GM12873 (cell line): ENCODE measurements at regions not wholly inside any gene's neighbourhood (a gene's known extent, or its start where the extent isn't known, plus 50 kb on each side); places are given as distances from the start of the nearest gene placed in this dataset.

Source experiments
- TF ChIP-seq, protein P1 (sequence below): IDR thresholded peaks from 2 replicates; pipeline ENCODE4 v1.5.1; 2012; ENCODE audit warnings: low read depth, mild to moderate bottlenecking, moderate library complexity, low read length, control low read depth; ENCODE audit not compliant: insufficient read depth; ENCODE audit errors: missing control alignments

DNA sequence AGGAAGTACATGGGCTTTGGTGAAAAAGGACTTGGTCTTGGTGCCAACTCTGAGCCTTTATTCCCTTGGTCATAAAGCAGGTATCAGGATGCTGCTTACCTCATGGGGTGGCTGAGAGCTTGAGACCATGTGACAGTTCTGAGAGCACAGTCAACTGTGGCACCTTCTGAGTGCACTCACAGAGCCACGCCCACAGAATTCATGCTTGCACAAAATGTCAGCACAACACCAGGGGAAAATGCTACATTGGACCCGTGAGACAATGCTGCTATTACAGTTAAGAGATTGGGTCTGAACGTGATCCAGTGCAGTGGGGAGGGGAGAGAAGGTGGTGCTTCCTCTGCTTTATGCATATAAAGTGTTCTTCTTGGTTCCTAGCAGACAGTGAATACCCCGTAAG, 79.5 kb upstream of the SPON1 start:
- TF ChIP-seq, protein P1, sequence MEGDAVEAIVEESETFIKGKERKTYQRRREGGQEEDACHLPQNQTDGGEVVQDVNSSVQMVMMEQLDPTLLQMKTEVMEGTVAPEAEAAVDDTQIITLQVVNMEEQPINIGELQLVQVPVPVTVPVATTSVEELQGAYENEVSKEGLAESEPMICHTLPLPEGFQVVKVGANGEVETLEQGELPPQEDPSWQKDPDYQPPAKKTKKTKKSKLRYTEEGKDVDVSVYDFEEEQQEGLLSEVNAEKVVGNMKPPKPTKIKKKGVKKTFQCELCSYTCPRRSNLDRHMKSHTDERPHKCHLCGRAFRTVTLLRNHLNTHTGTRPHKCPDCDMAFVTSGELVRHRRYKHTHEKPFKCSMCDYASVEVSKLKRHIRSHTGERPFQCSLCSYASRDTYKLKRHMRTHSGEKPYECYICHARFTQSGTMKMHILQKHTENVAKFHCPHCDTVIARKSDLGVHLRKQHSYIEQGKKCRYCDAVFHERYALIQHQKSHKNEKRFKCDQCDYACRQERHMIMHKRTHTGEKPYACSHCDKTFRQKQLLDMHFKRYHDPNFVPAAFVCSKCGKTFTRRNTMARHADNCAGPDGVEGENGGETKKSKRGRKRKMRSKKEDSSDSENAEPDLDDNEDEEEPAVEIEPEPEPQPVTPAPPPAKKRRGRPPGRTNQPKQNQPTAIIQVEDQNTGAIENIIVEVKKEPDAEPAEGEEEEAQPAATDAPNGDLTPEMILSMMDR: no peak

DNA sequence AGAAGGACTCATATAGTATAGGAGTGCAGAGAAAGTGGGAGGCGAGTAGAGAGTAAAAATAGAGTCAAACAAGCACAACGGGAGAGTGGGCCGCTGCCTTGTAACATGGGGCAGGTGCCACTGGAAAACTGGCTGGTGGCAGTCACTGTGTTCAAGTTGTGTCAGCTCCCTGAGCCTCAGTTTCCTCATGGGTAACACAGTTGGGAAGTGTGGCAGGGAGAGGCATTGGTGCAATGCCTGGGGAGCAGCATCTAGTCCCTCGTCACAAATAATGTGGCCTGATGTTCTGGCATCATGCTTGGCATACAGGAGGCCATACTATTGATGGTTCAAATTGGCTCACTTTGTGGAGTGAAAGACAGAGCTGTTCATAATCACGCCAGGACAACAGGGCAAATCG, 78.9 kb upstream of the SPON1 start:
- TF ChIP-seq, protein P1: no peak

DNA sequence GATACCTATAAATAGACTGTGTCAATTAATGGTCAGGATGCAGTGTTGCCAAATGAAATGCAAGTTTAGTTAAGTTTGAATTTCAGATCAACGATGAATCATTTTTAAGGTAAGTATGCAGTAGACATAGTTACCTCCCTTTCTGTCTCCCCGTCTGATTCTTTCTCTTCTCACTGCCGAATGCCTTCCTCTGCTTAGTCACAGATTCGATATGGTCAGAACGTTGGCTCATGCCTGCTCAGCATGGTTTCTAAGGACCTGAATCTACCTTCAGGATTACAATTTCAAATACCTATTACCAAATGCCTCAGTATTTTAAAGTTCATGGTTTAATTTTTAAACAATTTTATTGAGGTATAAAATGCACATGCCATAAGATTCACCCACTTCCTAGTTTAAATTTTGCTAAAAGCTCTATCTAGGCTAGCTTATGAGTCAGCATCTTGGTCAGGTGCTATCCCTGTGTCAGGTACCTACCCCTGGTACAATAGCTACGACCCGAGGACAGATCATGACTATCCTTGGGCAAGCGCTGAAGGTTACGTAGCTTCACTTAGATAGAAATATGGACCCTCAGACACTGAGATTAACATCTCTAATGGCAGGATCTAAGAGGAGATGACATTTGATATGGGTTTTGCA, 78.2 kb upstream of the SPON1 start:
- TF ChIP-seq, protein P1: no peak

DNA sequence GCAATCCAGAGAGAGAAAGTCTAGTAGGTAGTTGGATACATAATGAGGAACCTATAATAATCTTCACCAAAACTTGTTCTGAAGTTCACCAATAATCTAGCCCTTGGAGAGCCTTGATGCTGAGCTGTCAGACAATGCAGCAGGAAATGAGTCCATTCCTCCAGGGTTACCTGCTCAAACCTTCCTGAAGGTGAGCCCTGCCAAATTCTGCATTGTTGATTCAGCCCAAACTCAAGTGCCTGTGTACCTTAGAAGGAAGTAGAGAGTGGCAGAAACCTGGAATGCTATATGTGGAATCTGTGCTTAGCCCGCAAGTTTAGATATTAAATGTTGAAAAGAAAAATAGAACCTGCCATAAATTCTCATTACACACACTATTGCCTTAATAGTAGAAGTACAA, 77.4 kb upstream of the SPON1 start:
- TF ChIP-seq, protein P1: no peak

DNA sequence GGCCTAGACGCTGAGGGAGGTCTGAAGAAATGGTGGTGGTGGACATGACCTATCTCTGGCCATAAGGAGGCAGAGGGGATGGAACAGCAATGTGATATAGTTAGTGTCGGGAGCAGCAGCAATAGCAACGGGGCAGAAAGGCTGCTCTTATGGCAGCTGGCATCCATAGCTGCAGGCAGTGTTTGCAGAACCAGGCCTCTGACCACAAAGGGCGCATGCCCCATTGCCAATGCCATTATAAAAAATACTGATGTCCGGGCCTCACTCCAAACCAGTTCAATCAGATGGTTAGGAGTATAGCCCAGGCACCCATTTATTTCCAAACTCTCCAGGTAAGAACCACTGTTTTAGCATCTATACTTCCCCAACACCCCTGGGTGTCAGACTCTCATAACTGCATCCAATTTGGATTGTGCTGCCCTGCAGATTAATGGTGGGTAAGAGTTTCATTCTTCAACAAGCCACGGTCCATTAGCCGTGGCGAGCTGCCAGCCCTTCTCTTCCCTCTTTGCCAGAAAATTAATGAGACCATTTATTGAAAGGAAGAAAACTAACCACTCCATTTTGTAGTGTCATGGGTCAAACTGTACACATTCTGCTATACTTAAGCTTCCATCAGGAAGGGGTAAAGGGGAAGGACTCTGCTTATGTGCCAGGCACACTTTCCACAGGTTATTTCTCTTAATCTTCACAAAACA, 72.8 kb upstream of the SPON1 start:
- TF ChIP-seq, protein P1: no peak

DNA sequence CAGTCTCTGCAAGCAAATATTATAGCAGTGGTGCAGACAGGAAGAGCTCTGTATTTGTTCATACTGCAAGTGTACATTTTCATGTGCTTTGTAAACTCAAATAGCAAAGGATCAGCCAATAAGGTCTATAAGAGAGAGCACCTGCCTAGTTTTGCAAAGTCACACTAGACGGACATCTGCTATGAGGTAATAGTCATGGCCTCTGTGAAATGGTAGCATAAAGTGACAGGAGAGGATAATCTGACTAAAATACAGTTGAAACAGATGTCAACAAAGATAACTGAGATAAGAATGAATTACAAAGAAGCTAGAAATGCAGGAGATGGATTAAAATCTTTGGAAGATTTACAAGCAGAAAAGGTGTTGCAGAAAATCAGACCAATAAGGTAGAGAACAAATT, 70.6 kb upstream of the SPON1 start:
- TF ChIP-seq, protein P1: no peak

DNA sequence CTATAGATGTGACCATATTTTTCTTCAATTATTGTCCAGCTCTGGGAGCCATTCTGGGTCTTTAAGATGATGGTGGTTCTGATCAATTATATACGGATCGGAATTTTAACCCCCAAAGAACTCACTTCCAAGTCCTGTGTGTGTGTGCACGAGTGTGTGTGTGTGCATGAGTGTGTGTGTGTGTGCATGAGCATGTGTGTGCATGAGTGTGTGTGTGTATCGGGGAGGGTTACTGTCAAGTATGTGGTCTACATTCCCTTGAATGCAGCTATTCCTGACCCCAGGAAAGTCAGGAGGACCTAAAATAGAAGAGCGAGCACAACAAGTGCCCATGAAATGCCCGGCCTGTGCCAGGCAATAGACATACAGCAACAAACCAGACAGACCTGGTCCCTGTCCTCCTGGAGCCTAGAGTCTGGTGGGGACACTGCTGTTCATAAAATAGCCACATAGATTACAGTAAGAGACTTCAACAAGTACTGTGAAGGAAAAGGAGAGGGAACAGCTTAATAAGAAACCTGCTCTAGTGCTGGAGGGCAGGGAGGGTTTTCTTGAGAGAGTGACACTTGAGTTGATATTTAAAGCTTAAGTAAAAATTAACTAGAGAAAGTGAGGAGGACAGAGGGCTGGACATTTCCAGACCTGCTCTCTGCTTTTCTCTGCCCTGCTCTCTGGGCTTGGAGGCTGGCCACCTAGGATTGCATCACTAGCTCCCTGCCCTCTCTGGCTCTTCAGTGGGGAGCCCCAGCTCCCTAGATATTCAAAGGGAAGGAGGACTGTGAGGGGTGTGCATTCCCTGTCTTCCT, 66.1 kb upstream of the SPON1 start:
- TF ChIP-seq, protein P1: no peak
